Ishikawa (cell line): ENCODE measurements at regions not wholly inside any gene's neighbourhood (a gene's known extent, or its start where the extent isn't known, plus 50 kb on each side); places are given as distances from the start of the nearest gene placed in this dataset.

Experiments
- CEBPB ChIP-seq: IDR thresholded peaks from 2 replicates; pipeline ENCODE4 v1.6.1; 2012
- CREB1 ChIP-seq: IDR thresholded peaks from 2 replicates; pipeline ENCODE4 v1.6.1; 2012; ENCODE audit warnings: low read depth
- FOXM1 ChIP-seq: IDR thresholded peaks from 2 replicates; pipeline ENCODE4 v1.6.1; 2012; ENCODE audit warnings: low read depth, borderline replicate concordance

DNA sequence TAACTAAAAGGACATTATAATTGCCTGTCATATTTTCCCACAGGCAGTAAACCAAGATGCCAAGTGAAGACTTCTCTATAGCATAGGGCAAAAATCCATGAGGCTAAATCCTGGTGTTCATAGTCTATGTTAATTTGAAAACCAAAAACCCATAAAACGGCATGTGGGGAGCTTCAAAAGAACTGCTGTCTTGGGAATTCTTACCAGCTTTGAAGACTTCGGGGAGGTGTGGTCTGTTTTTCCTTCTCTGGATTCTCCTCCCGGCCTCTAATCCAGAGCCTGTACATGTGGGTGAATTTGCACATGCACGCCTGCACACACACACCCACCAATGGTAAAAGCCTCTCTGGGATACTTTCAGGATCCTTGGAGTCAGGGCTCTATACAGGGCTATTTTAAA is 61.9 kb upstream of the IFNG-AS1 start:
- TF ChIP-seq FOXM1 (no peak), CEBPB (no peak), CREB1 (no peak)
